ENCODE measurements at regions not wholly inside any gene's neighbourhood (a gene's known extent, or its start where the extent isn't known, plus 50 kb on each side); places are given as distances from the start of the nearest gene placed in this dataset.
A peak's percentile ranks its signal among the peaks of the same experiment; 100 is the strongest.

DNA sequence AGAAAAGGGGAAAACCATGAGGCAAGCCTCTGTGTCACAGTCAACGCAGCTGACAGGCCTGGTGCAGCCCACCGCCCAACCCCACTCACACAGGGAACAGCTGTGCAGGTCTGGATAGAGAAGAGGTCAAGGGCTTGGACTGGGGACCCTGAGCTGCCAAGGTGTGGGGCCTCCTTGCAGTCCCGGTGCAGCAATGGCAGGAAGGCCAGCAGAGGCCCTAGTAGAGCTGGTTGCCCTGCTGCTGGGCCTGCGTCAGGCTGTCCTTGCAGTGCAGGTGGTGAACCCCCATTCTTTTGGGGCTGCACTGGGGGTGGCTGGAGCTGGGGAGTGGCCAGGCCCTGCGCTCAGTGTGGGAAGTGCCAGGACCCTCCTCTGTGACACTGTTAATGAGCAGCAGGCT, 482.0 kb downstream of the SMARCA1 start:
- Mint-ChIP-seq H3K4me1 (ENCODE audit: unreplicated experiment) (no peaks in the 10 kb centered on the region), H3K36me3 (no peaks in the 10 kb centered on the region), H3K4me3 (no peak overlapping the region), H3K27me3 (no peaks in the 10 kb centered on the region), H3K27ac (no peak overlapping the region), H3K9me3 (no peaks in the 10 kb centered on the region)
- TF ChIP-seq, protein P1, sequence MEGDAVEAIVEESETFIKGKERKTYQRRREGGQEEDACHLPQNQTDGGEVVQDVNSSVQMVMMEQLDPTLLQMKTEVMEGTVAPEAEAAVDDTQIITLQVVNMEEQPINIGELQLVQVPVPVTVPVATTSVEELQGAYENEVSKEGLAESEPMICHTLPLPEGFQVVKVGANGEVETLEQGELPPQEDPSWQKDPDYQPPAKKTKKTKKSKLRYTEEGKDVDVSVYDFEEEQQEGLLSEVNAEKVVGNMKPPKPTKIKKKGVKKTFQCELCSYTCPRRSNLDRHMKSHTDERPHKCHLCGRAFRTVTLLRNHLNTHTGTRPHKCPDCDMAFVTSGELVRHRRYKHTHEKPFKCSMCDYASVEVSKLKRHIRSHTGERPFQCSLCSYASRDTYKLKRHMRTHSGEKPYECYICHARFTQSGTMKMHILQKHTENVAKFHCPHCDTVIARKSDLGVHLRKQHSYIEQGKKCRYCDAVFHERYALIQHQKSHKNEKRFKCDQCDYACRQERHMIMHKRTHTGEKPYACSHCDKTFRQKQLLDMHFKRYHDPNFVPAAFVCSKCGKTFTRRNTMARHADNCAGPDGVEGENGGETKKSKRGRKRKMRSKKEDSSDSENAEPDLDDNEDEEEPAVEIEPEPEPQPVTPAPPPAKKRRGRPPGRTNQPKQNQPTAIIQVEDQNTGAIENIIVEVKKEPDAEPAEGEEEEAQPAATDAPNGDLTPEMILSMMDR (conservative IDR thresholded peaks at IDR 0.05) = no peak
- no peak for DNase-seq (ENCODE audit: extremely low spot score, unreplicated experiment)

GRCh38 chrX:129040124-129040523, 483.2 kb downstream of the SMARCA1 start:
- DNase-seq (ENCODE audit: extremely low spot score, unreplicated experiment) = no peak
- Mint-ChIP-seq H3K4me3 (no peak overlapping the region), H3K27ac (no peak overlapping the region), H3K4me1 (ENCODE audit: unreplicated experiment) (no peaks in the 10 kb centered on the region), H3K27me3 (no peaks in the 10 kb centered on the region), H3K9me3 (no peaks in the 10 kb centered on the region), H3K36me3 (no peaks in the 10 kb centered on the region)
- TF ChIP-seq, protein P1 (conservative IDR thresholded peaks at IDR 0.05) = no peak

GRCh38 chrX:129039176-129039575, 484.1 kb downstream of the SMARCA1 start:
- Mint-ChIP-seq H3K9me3 (no peaks in the 10 kb centered on the region), H3K4me3 (no peak overlapping the region), H3K27ac (no peak overlapping the region), H3K27me3 (no peaks in the 10 kb centered on the region), H3K4me1 (ENCODE audit: unreplicated experiment) (no peaks in the 10 kb centered on the region), H3K36me3 (no peaks in the 10 kb centered on the region)
- TF ChIP-seq, protein P1 (conservative IDR thresholded peaks at IDR 0.05) = no peak
- no peak for DNase-seq (ENCODE audit: extremely low spot score, unreplicated experiment)

- Mint-ChIP-seq H3K9me3 (no peaks in the 10 kb centered on the region), H3K27ac (peak overlapping the region; percentile 46), H3K4me1 (ENCODE audit: unreplicated experiment) (no peaks in the 10 kb centered on the region), H3K27me3 (no peaks in the 10 kb centered on the region), H3K4me3 (no peak overlapping the region), H3K36me3 (no peaks in the 10 kb centered on the region)
- TF ChIP-seq, protein P1 (conservative IDR thresholded peaks at IDR 0.05) = no peak
- DNase-seq (ENCODE audit: extremely low spot score, unreplicated experiment) = no peak
Observed at GRCh38 chrX:129037389-129037788, 485.9 kb downstream of the SMARCA1 start.

GRCh38 chrX:129035180-129035579, 488.1 kb downstream of the SMARCA1 start:
- Mint-ChIP-seq H3K36me3 (no peaks in the 10 kb centered on the region), H3K9me3 (no peaks in the 10 kb centered on the region), H3K27me3 (no peaks in the 10 kb centered on the region), H3K4me3 (no peak overlapping the region), H3K27ac (no peak overlapping the region), H3K4me1 (ENCODE audit: unreplicated experiment) (no peaks in the 10 kb centered on the region)
- TF ChIP-seq, protein P1 (conservative IDR thresholded peaks at IDR 0.05) = no peak
- DNase-seq (ENCODE audit: extremely low spot score, unreplicated experiment) = no peak

GRCh38 chrX:129034196-129034595, 489.1 kb downstream of the SMARCA1 start:
- no peaks in the 10 kb centered on the region for H3K9me3 Mint-ChIP-seq
- H3K27ac Mint-ChIP-seq = no peak overlapping the region
- no peaks in the 10 kb centered on the region for H3K36me3 Mint-ChIP-seq
- DNase-seq (ENCODE audit: extremely low spot score, unreplicated experiment) = no peak
- TF ChIP-seq, protein P1 (conservative IDR thresholded peaks at IDR 0.05) = no peak
- no peaks in the 10 kb centered on the region for H3K27me3 Mint-ChIP-seq
- H3K4me3 Mint-ChIP-seq = no peak overlapping the region
- no peaks in the 10 kb centered on the region for H3K4me1 Mint-ChIP-seq (ENCODE audit: unreplicated experiment)

All from type B pancreatic cell (in vitro differentiated cells).